ENCODE measurements at regions not wholly inside any gene's neighbourhood (a gene's known extent, or its start where the extent isn't known, plus 50 kb on each side); places are given as distances from the start of the nearest gene placed in this dataset.

GRCh38 chr13:61994174-61994573 lies 578.5 kb upstream of the PCDH20 start (continued):
- TF ChIP-seq ZFP3 (CRISPR knock-in tag; IDR thresholded peaks at IDR 0.05) (no peak), ARNTL (CRISPR knock-in tag; IDR thresholded peaks at IDR 0.05; ENCODE audit: borderline replicate concordance, low read depth) (no peak)

- TF ChIP-seq GLIS3 (CRISPR knock-in tag; IDR thresholded peaks at IDR 0.05) (no peak), TSHZ2 (CRISPR knock-in tag; IDR thresholded peaks at IDR 0.05) (no peak), ZC3H10 (CRISPR knock-in tag; IDR thresholded peaks at IDR 0.05) (no peak), POU6F1 (CRISPR knock-in tag; IDR thresholded peaks at IDR 0.05; ENCODE audit: borderline replicate concordance, low read depth) (no peak), OSR1 (CRISPR knock-in tag; IDR thresholded peaks at IDR 0.05) (no peak), PPARA (CRISPR knock-in tag; IDR thresholded peaks at IDR 0.05; ENCODE audit: borderline replicate concordance) (no peak), CSRNP3 (CRISPR knock-in tag; IDR thresholded peaks at IDR 0.05) (no peak), ZNF70 (CRISPR knock-in tag; IDR thresholded peaks at IDR 0.05) (no peak), TCF4 (CRISPR knock-in tag; IDR thresholded peaks at IDR 0.05; ENCODE audit: borderline replicate concordance) (no peak), ZFP30 (CRISPR knock-in tag; IDR thresholded peaks at IDR 0.05) (no peak), ZFP3 (CRISPR knock-in tag; IDR thresholded peaks at IDR 0.05) (no peak), ZNF565 (CRISPR knock-in tag; conservative IDR thresholded peaks at IDR 0.05; ENCODE audit: low read depth) (no peak)
- no peak for ATAC-seq
Observed at GRCh38 chr13:61989978-61990377, 574.3 kb upstream of the PCDH20 start.

GRCh38 chr13:61988810-61989209 lies 573.2 kb upstream of the PCDH20 start:
- no peak for ATAC-seq

More at GRCh38 chr13:61988810-61989209, 573.2 kb upstream of the PCDH20 start:
- TF ChIP-seq ZNF565 (CRISPR knock-in tag; conservative IDR thresholded peaks at IDR 0.05; ENCODE audit: low read depth) (no peak), ARNTL (CRISPR knock-in tag; IDR thresholded peaks at IDR 0.05; ENCODE audit: borderline replicate concordance, low read depth) (no peak), CSDC2 (CRISPR knock-in tag; IDR thresholded peaks at IDR 0.05) (no peak), RARB (CRISPR knock-in tag; IDR thresholded peaks at IDR 0.05) (no peak), ZC3H10 (CRISPR knock-in tag; IDR thresholded peaks at IDR 0.05) (no peak), BACH2 (CRISPR knock-in tag; IDR thresholded peaks at IDR 0.05; ENCODE audit: borderline replicate concordance) (no peak), SNAI2 (CRISPR knock-in tag; IDR thresholded peaks at IDR 0.05) (no peak), CSRNP3 (CRISPR knock-in tag; IDR thresholded peaks at IDR 0.05) (no peak), POU6F1 (CRISPR knock-in tag; IDR thresholded peaks at IDR 0.05; ENCODE audit: borderline replicate concordance, low read depth) (no peak), TSHZ2 (CRISPR knock-in tag; IDR thresholded peaks at IDR 0.05) (no peak), ZFP30 (CRISPR knock-in tag; IDR thresholded peaks at IDR 0.05) (no peak), ZNF70 (CRISPR knock-in tag; IDR thresholded peaks at IDR 0.05) (no peak), ISL1 (CRISPR knock-in tag; IDR thresholded peaks at IDR 0.05) (no peak), GLIS3 (CRISPR knock-in tag; IDR thresholded peaks at IDR 0.05) (no peak), TOX (CRISPR knock-in tag; IDR thresholded peaks at IDR 0.05; ENCODE audit: borderline replicate concordance) (no peak), CREB5 (CRISPR knock-in tag; IDR thresholded peaks at IDR 0.05; ENCODE audit: low read depth) (no peak), PATZ1 (CRISPR knock-in tag; IDR thresholded peaks at IDR 0.05; ENCODE audit: borderline replicate concordance) (no peak), TCF4 (CRISPR knock-in tag; IDR thresholded peaks at IDR 0.05; ENCODE audit: borderline replicate concordance) (no peak)
